Heart right ventricle (tissue), 16 donors: ENCODE measurements at regions not wholly inside any gene's neighbourhood (a gene's known extent, or its start where the extent isn't known, plus 50 kb on each side); places are given as distances from the start of the nearest gene placed in this dataset.
"Not testable (repeated sequence)": the region's sequence is repeated elsewhere in the genome, so short reads cannot be mapped to it uniquely, and the experiment has no call there.

Experiments used
- ATAC-seq, 8 donors: fragments of 200-7000 bp; cut with Tn5 transposase; one replicate each; pipeline ENCODE4 v1.9.1; 2020; ENCODE audit warnings: mild to moderate bottlenecking in 8 of 8, moderate library complexity in 8 of 8, moderate number of reproducible peaks in 1 of 8
- DNase-seq, 2 donors: peaks; one replicate each; pipeline ENCODE4 v3.0.0-alpha.2; 2020
- H3K27ac ChIP-seq, 10 donors: fragments of 200-600 bp; sonication (generic) in 2 of 10; one replicate each; pipeline versions ENCODE4 v1.5.0 to v1.8.0; 2020 to 2022; ENCODE audit warnings: mild to moderate bottlenecking in 3 of 10
- H3K27me3 ChIP-seq, 7 donors: fragments of 200-600 bp; one replicate each; pipeline ENCODE4 v1.8.0; 2021 to 2022; ENCODE audit warnings: mild to moderate bottlenecking in 2 of 7
- H3K36me3 ChIP-seq, 9 donors: fragments of 200-600 bp; sonication (generic) in 1 of 9; one replicate each; pipeline versions ENCODE4 v1.5.0 to v1.8.0; 2020 to 2022; ENCODE audit warnings: mild to moderate bottlenecking in 2 of 9
- H3K4me1 ChIP-seq, 9 donors: fragments of 200-600 bp; sonication (generic) in 1 of 9; one replicate each; pipeline versions ENCODE4 v1.5.0 to v1.8.0; 2020 to 2022; ENCODE audit warnings: mild to moderate bottlenecking in 4 of 9
- H3K4me3 ChIP-seq, 10 donors: fragments of 200-600 bp; sonication (generic) in 2 of 10; one replicate each; pipeline versions ENCODE4 v1.5.0 to v1.8.0; 2020 to 2022; ENCODE audit warnings: mild to moderate bottlenecking in 7 of 10, moderate library complexity in 2 of 10
- H3K9me3 ChIP-seq, 11 donors: fragments of 200-600 bp in 10 of 11; sonication (generic) in 2 of 11; one replicate each; pipeline versions ENCODE4 v1.5.0 to v1.8.0; 2013 to 2022; ENCODE audit warnings: mild to moderate bottlenecking in 2 of 11, control low read depth in 1 of 11, moderate library complexity in 1 of 11
- WGBS, 2 donors: extraction: QIAGEN DNeasy Blood & Tissue Kit; methylation state at CpG; one replicate each; pipeline ENCODE4 v1.1.7; 2013; ENCODE audit warnings: inconsistent platforms in 1 of 2; 5-methylcytosine and 5-hydroxymethylcytosine counted together
- intact Hi-C, 10 donors: fragments of 100-400 bp; cut with DNase I; formaldehyde crosslinking; loops; one replicate each; pipeline versions ENCODE4 v1.11.1 to v1.14.2; 2022
- TF ChIP-seq, protein P1 (sequence below), 9 donors: fragments of 200-600 bp; sonication (generic) in 2 of 9; IDR thresholded peaks; one replicate each; pipeline versions ENCODE4 v1.5.0 to v1.8.0; 2021 to 2022; ENCODE audit warnings: antibody characterized with exemption in 9 of 9, mild to moderate bottlenecking in 5 of 9, moderate library complexity in 1 of 9
- donor health status: Arrhythmogenic right ventricular cardiomyopathy.
- donor health status: ischemic (EF 13 %, LVEDD 7.1; RV severe dilation, severe dysfunction).
- donor health status: healthy with polysubstance abuse.
- donor health status: DM: no; HTN: yes; CAD: no.
- donor health status: DM: no; HTN: no; CAD: no.
- donor health status: ischemic (EF 25% LVEDD 6.9; RV normal size, moderate dysfunction).
- donor health status: ischemic (EF 25% LVEDD 5.7; RV mildly dilated, moderate dysfunction).
- donor health status: healthy.
- donor health status: DM: yes; HTN: yes; CAD: no.
- donor health status: Ischemic cardiomyopathy.
- donor health status: ischemic (EF 35%, LVEDD 5.7; RV mildly dilated, moderate dysfunction).
- donor health status: nonischemic (EF 11% LVEDD 7.7; RV severe dilation, severe dysfunction).
- donor health status: DM: yes; HTN: yes; CAD: no.
- donor health status: PGD.
- donor health status: ischemic (EF 29% LVEDD 5.4; RV normal size, mild dysfunction).
- donor health status: nonischemic (EF 23%, LVEDD 6.1; RV moderate dilation, normal function).

DNA sequence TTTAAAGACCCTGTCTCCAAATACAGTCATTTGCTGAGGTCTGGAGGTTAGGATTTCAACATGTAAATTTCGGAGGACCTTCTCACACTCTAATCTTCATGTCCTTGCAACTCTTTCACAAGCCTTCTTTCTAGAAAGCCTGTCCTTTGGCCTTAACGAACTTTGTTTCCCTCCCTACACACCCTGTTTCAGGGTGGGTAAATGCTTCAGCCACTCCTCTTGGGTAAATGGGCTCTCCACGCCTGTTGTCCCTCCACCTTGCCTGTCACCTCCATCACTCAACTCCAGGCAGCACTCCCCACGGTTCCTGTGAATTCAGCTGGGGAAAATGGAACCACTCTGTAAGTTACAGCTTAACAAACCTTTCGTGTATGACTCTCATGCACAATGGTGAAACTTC lies 84.0 kb upstream of the COG2 start:
- no peaks in the 10 kb centered on the region for H3K9me3 ChIP-seq
- no peaks in the 10 kb centered on the region for H3K4me1 ChIP-seq
- TF ChIP-seq, protein P1, sequence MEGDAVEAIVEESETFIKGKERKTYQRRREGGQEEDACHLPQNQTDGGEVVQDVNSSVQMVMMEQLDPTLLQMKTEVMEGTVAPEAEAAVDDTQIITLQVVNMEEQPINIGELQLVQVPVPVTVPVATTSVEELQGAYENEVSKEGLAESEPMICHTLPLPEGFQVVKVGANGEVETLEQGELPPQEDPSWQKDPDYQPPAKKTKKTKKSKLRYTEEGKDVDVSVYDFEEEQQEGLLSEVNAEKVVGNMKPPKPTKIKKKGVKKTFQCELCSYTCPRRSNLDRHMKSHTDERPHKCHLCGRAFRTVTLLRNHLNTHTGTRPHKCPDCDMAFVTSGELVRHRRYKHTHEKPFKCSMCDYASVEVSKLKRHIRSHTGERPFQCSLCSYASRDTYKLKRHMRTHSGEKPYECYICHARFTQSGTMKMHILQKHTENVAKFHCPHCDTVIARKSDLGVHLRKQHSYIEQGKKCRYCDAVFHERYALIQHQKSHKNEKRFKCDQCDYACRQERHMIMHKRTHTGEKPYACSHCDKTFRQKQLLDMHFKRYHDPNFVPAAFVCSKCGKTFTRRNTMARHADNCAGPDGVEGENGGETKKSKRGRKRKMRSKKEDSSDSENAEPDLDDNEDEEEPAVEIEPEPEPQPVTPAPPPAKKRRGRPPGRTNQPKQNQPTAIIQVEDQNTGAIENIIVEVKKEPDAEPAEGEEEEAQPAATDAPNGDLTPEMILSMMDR (IDR thresholded peaks at IDR 0.05), result no peak
- no peaks in the 10 kb centered on the region for H3K36me3 ChIP-seq
- no peak overlapping the region for H3K27ac ChIP-seq
- DNase-seq (no peak), ATAC-seq (no peak)
- 80 to 81% methylated on average over 5 of the region's 5 CpGs for WGBS, 2 donors
- H3K27me3 ChIP-seq, result peaks cover 0 to 11% (median 0%) of the 10 kb centered on the region in 7 donors
- no peak overlapping the region for H3K4me3 ChIP-seq
- intact Hi-C loops, result no loop called here

DNA sequence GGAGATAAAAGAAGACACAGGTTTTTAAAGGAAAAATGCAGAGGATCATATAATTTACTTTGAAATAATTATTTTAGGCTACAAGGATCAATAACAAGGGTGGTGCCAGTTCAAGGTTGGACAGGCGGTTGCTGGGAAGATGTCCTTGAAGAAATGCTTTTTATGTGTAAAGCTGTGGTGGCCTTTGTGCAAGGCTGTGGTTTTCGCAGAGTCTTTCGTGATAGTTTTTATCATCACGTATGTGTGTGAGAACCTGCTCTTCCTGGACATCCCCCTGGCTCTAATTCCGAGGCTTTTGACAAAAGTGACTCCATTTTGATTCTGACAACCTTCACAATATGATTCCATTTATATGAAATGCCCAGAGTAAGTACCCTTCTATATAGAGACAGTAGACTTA lies 85.8 kb upstream of the COG2 start:
- WGBS, 2 donors, result 79 to 80% methylated on average over 5 of the region's 5 CpGs
- no peaks in the 10 kb centered on the region for H3K4me1 ChIP-seq
- no peak overlapping the region for H3K27ac ChIP-seq
- TF ChIP-seq, protein P1 (IDR thresholded peaks at IDR 0.05), result no peak
- intact Hi-C loops, result no loop called here
- H3K36me3 ChIP-seq, result no peaks in the 10 kb centered on the region
- peaks cover 0 to 13% (median 0%) of the 10 kb centered on the region in 7 donors for H3K27me3 ChIP-seq
- no peak for DNase-seq
- no peaks in the 10 kb centered on the region for H3K9me3 ChIP-seq
- ATAC-seq, result no peak
- H3K4me3 ChIP-seq, result no peak overlapping the region

DNA sequence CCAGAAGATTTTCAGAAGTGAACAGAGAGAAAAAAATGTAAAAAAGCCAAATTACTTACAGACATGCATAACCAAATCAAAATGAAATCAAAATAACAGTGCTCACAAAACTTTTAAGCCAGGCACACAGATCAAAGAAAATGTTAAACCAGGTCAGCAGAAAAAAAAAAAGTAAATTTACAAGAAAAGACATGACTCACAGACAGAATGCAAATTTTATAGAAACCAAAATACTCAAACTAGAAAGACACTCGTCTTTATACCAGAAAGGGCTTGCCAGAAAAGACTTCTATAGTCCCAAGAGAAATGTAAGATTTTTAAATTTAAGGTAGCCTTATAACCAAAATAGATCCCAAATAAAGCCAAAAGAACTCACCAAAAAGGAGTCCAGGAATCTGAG lies 86.5 kb upstream of the COG2 start:
- TF ChIP-seq, protein P1 (IDR thresholded peaks at IDR 0.05), result no peak
- H3K36me3 ChIP-seq, result no peaks in the 10 kb centered on the region
- no peaks in the 10 kb centered on the region for H3K9me3 ChIP-seq
- H3K27ac ChIP-seq, result no peak overlapping the region
- peaks cover 0 to 13% (median 0%) of the 10 kb centered on the region in 7 donors for H3K27me3 ChIP-seq
- no peaks in the 10 kb centered on the region for H3K4me1 ChIP-seq
- ATAC-seq (no peak), DNase-seq (no peak)
- WGBS, 2 donors, result 32 to 40% methylated on average over 1 of the region's 1 CpG
- H3K4me3 ChIP-seq, result no peak overlapping the region
- intact Hi-C loops, result no loop called here

DNA sequence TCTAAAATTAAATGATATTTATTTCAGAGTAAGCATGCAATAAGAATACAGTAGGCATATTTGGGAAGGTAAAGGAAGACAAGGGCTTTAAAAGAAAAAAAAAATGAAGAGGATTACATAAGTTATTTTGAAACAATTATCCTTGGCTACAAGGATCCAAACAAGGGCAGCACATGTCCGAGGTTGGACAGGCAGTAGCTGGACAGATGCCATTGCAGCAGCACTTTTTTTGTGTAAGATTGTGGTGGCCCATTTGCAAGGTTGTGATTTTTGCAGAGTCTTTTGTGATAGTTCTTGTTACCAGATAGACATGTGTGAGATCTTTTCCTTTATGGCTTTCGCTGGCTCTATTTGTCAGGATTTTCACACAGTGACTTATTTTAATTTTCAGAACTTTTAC lies 89.4 kb upstream of the COG2 start:
- intact Hi-C loops, result no loop called here
- no peak for DNase-seq
- TF ChIP-seq, protein P1 (IDR thresholded peaks at IDR 0.05), result no peak
- no peak overlapping the region for H3K4me3 ChIP-seq
- WGBS, 2 donors, result 56 to 70% methylated on average over 2 of the region's 2 CpGs
- H3K9me3 ChIP-seq, result no peaks in the 10 kb centered on the region
- ATAC-seq, result no peak
- H3K27me3 ChIP-seq, result peaks cover 0 to 13% (median 0%) of the 10 kb centered on the region in 7 donors
- peaks cover 0 to 9% (median 0%) of the 10 kb centered on the region in 9 donors for H3K4me1 ChIP-seq
- H3K27ac ChIP-seq, result no peak overlapping the region
- no peaks in the 10 kb centered on the region for H3K36me3 ChIP-seq

DNA sequence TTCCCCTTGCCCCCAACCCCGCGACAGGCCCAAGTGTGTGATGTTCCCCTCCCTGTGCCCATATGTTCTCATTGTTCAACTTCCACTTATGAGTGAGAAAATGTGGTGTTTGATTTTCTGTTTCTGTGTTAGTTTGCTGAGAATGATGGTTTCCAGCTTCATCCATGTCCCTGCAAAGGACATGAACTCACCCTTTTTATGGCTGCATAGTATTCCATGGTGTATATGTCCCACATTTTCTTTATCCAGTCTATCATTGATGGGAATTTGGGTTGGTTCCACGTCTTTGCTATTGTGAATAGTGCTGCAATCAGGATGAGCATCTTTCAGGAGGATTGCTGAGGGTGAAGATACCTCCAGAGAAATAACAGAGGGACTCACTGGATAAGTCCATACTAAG lies 91.3 kb upstream of the COG2 start:
- H3K4me3 ChIP-seq, ATAC-seq, H3K36me3 ChIP-seq, H3K4me1 ChIP-seq, H3K9me3 ChIP-seq, H3K27ac ChIP-seq, intact Hi-C loops, DNase-seq: not testable (repeated sequence)
- 42 to 77% methylated on average over 3 of the region's 3 CpGs for WGBS, 2 donors
- peaks cover 0 to 13% (median 0%) of the 10 kb centered on the region in 7 donors for H3K27me3 ChIP-seq
